Astrocyte (in vitro differentiated cells and primary cell): ENCODE measurements at regions not wholly inside any gene's neighbourhood (a gene's known extent, or its start where the extent isn't known, plus 50 kb on each side); places are given as distances from the start of the nearest gene placed in this dataset.

ENCODE experiments used
- CTCF ChIP-seq: IDR thresholded peaks from 2 replicates; pipeline ENCODE4 v1.5.1; 2011; ENCODE audit warnings: low read depth, mild to moderate bottlenecking, inconsistent platforms, low read length, moderate library complexity; ENCODE audit not compliant: insufficient read depth
- EZH2 ChIP-seq: IDR thresholded peaks from 2 replicates; pipeline ENCODE4 v1.6.1; 2012; ENCODE audit warnings: mild to moderate bottlenecking, low read length, inconsistent platforms; ENCODE audit not compliant: insufficient read depth

- TF ChIP-seq CTCF (no peak), EZH2 (no peak)
Measured at GRCh38 chr18:67840379-67840778, 323.9 kb upstream of the DSEL start.
